ENCODE measurements at regions not wholly inside any gene's neighbourhood (a gene's known extent, or its start where the extent isn't known, plus 50 kb on each side); places are given as distances from the start of the nearest gene placed in this dataset.

DNA sequence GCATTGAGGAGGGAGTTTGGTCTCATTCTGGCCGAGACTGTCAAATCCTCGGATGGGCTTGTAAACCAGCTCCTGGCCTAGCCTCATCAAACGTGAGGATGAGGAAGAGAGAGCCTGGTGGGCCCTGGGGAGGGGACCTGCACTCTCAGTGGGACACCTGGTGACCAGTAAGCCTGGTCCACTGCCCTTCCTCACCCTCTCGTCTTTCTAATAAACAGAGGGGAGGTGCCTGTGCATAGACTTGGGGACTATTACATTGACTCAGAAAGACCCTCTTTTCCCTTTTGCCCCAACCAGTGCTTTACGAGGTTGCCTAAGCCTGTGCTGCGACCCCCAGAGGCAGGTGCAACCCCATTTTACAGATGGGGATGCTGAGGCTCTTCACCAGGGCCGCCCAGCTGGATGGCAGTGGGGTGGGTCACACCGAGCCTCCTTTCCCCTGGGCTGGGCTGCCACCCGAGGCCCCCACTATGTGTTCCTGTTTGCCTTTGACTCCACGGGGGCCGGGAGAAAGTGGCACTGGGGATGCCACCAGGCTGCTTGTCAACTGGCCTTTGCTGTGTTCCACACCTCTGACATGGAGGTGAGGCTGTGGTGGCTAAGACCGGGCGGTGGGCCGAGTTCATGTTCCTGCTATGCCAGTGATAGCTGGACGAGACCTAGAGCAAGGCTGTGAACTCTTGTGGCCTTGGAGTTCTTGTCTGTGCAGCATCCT is 85.9 kb downstream of the GLI2 start:
- H3K27ac ChIP-seq (ENCODE audit: low read depth, low read length), result peak overlapping the region; percentile 20

DNA sequence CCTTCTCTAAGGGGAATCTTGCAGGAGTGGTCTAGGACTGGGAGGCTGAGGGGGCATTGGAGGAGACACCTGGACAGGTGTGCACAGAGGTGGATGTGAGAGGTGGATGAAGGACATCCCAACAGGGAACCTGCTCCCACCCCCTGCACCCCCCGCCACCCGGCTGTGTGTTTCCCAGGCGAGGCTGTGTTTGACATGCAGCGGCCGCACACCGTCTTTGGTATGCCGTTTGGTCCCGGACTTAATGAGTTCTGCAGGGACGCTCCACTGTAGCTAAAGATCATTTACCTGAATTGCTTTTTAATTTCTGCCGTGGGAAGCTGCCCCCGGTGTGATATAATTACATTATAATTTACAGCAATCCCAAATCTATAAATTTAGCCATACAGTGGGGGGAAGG is 87.3 kb downstream of the GLI2 start:
- Histone ChIP-seq H3K4me1 (ENCODE audit: insufficient read depth, low read length) (peaks cover 56% of the 10 kb centered on the region), H3K4me3 (ENCODE audit: insufficient read depth, low read length) (no peak overlapping the region), H3K79me2 (ENCODE audit: insufficient read depth, low read length) (peaks cover 51% of the 10 kb centered on the region), H3K4me2 (ENCODE audit: insufficient read depth, low read length) (no peak overlapping the region), H3K36me3 (ENCODE audit: insufficient read depth, low read length) (no peaks in the 10 kb centered on the region), H3K27ac (ENCODE audit: low read depth, low read length) (no peak overlapping the region), H3K27me3 (ENCODE audit: insufficient read depth, low read length) (no peaks in the 10 kb centered on the region), H2AFZ (ENCODE audit: low read length) (no peak overlapping the region), H4K20me1 (ENCODE audit: insufficient read depth, low read length) (peaks cover 51% of the 10 kb centered on the region), H3K9me3 (ENCODE audit: low read depth, low read length) (no peaks in the 10 kb centered on the region)
- TF ChIP-seq CTCF (IDR thresholded peaks at IDR 0.05; ENCODE audit: extremely low read depth, low read depth, low read length), result no peak
- no peak for DNase-seq (ENCODE audit: insufficient read length, low spot score, missing footprints)

More for the DNA sequence above, 85.9 kb downstream of the GLI2 start:
- TF ChIP-seq CTCF (IDR thresholded peaks at IDR 0.05; ENCODE audit: extremely low read depth, low read depth, low read length), result no peak
- Histone ChIP-seq H3K4me1 (ENCODE audit: insufficient read depth, low read length) (peaks cover 51% of the 10 kb centered on the region), H3K27me3 (ENCODE audit: insufficient read depth, low read length) (no peaks in the 10 kb centered on the region), H3K36me3 (ENCODE audit: insufficient read depth, low read length) (no peaks in the 10 kb centered on the region), H3K4me2 (ENCODE audit: insufficient read depth, low read length) (peak overlapping the region; percentile 49), H4K20me1 (ENCODE audit: insufficient read depth, low read length) (peaks cover 43% of the 10 kb centered on the region), H2AFZ (ENCODE audit: low read length) (no peak overlapping the region), H3K9me3 (ENCODE audit: low read depth, low read length) (no peaks in the 10 kb centered on the region), H3K4me3 (ENCODE audit: insufficient read depth, low read length) (no peak overlapping the region), H3K79me2 (ENCODE audit: insufficient read depth, low read length) (peaks cover 49% of the 10 kb centered on the region)
- peak; percentile 77 for DNase-seq (ENCODE audit: insufficient read length, low spot score, missing footprints)

GRCh38 chr2:120823551-120823950 is 87.9 kb downstream of the GLI2 start:
- no peak overlapping the region for H2AFZ ChIP-seq (ENCODE audit: low read length)
- H3K27ac ChIP-seq (ENCODE audit: low read depth, low read length), result no peak overlapping the region

More at GRCh38 chr2:120823551-120823950, 87.9 kb downstream of the GLI2 start:
- Histone ChIP-seq H4K20me1 (ENCODE audit: insufficient read depth, low read length) (peaks cover 51% of the 10 kb centered on the region), H3K4me2 (ENCODE audit: insufficient read depth, low read length) (no peak overlapping the region), H3K79me2 (ENCODE audit: insufficient read depth, low read length) (peaks cover 54% of the 10 kb centered on the region), H3K36me3 (ENCODE audit: insufficient read depth, low read length) (no peaks in the 10 kb centered on the region), H3K9me3 (ENCODE audit: low read depth, low read length) (no peaks in the 10 kb centered on the region), H3K4me1 (ENCODE audit: insufficient read depth, low read length) (peaks cover 50% of the 10 kb centered on the region), H3K27me3 (ENCODE audit: insufficient read depth, low read length) (no peaks in the 10 kb centered on the region), H3K4me3 (ENCODE audit: insufficient read depth, low read length) (no peak overlapping the region)
- DNase-seq (ENCODE audit: insufficient read length, low spot score, missing footprints), result no peak
- no peak for TF ChIP-seq CTCF (IDR thresholded peaks at IDR 0.05; ENCODE audit: extremely low read depth, low read depth, low read length)

All from osteoblast (primary cell).